DND-41 (cell line): ENCODE measurements at regions not wholly inside any gene's neighbourhood (a gene's known extent, or its start where the extent isn't known, plus 50 kb on each side); places are given as distances from the start of the nearest gene placed in this dataset.

Source experiments
- ATAC-seq: fragments of 200-7000 bp; cut with Tn5 transposase; 3 replicates; pipeline ENCODE4 v1.9.1; 2021; ENCODE audit warnings: low read depth; ENCODE audit not compliant: insufficient read depth
- DNase-seq: peaks from one replicate; pipeline ENCODE4 v3.0.0-alpha.2; 2020
- H2AFZ ChIP-seq: 2 replicates; pipeline ENCODE4 v1.6.0; 2012; ENCODE audit warnings: low read depth, low read length
- H3K27ac ChIP-seq: 2 replicates; pipeline ENCODE4 v1.5.1; 2012; ENCODE audit warnings: low read length, inconsistent platforms
- H3K27me3 ChIP-seq: fragments of 200-600 bp; sonication (generic); 2 replicates; pipeline ENCODE4 v1.6.0; 2012; ENCODE audit warnings: low read length, mild to moderate bottlenecking, inconsistent platforms; ENCODE audit not compliant: insufficient read depth, poor library complexity
- H3K36me3 ChIP-seq: 2 replicates; pipeline ENCODE4 v1.5.1; 2012; ENCODE audit warnings: low read length, inconsistent platforms; ENCODE audit not compliant: insufficient read depth
- H3K4me1 ChIP-seq: 2 replicates; pipeline ENCODE4 v1.5.1; 2012; ENCODE audit warnings: mild to moderate bottlenecking, low read length; ENCODE audit not compliant: insufficient read depth
- H3K4me2 ChIP-seq: 2 replicates; pipeline ENCODE4 v1.6.0; 2012; ENCODE audit warnings: mild to moderate bottlenecking, moderate library complexity, low read length, inconsistent platforms; ENCODE audit not compliant: insufficient read depth
- H3K4me3 ChIP-seq, 2 experiments: fragments of 200-600 bp in 1 of 2; shearing (Covaris generic) in 1 of 2; 2 replicates each; pipeline ENCODE4 v1.5.1; 2012 to 2016; ENCODE audit warnings: inconsistent platforms in 2 of 2, low read length in 2 of 2, mild to moderate bottlenecking in 2 of 2, low read depth in 1 of 2, moderate library complexity in 1 of 2
- H3K79me2 ChIP-seq: 2 replicates; pipeline ENCODE4 v1.6.0; 2012; ENCODE audit warnings: low read length, inconsistent platforms; ENCODE audit not compliant: insufficient read depth
- H3K9ac ChIP-seq: 2 replicates; pipeline ENCODE4 v1.6.0; 2012; ENCODE audit warnings: low read depth, mild to moderate bottlenecking, inconsistent platforms, low read length, moderate library complexity
- H3K9me3 ChIP-seq: 2 replicates; pipeline ENCODE4 v1.5.1; 2012; ENCODE audit warnings: low read length, moderate library complexity, mild to moderate bottlenecking, inconsistent platforms; ENCODE audit not compliant: insufficient read depth, severe bottlenecking
- H4K20me1 ChIP-seq: 2 replicates; pipeline ENCODE4 v1.6.0; 2012; ENCODE audit warnings: low read length; ENCODE audit not compliant: insufficient read depth
- CTCF ChIP-seq: IDR thresholded peaks from 2 replicates; pipeline ENCODE4 v1.5.1; 2012; ENCODE audit warnings: borderline replicate concordance, low read length, moderate library complexity, mild to moderate bottlenecking; ENCODE audit not compliant: poor library complexity, severe bottlenecking; ENCODE audit errors: extremely low read depth
- EZH2 ChIP-seq: IDR thresholded peaks from 3 replicates; pipeline ENCODE4 v1.6.1; 2012; ENCODE audit warnings: borderline replicate concordance, low read depth, mild to moderate bottlenecking, moderate library complexity, low read length, inconsistent platforms; ENCODE audit not compliant: severe bottlenecking

DNA sequence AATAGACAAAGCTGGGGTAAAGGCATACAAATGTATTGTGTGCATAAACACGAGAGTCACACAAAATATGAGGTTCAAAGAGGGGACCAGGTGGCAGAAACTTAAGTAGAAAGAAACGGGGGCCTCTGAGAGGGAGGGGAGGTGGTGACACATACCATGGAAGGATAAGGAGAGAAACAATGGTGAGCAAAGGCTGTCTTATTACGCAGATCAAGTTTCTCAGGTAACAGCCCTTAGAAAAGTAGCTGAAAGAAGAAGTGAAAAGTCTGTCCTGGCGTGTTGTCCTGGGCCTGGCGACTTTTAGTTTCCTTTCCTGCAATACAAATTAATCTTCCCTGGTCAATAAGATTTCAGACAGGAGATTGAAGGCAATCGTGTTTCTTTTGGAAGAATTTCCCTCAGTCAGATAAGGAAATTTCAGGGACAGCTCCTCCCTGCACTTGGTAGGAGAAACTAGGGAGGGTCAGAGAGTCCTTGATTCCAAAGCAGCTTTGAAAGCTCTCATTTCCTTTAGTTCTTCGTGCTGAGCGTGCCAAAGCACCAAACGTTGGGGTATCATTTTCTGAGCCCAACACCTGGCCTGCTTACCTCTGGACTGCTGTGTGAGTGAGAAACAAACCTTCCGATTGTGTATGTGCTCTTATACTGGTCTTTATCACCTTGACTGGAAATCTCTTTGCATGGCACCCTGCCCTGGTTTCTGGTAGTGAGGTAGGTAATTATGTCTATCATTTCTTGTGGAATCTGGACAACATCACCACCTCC is 676.7 kb upstream of the LCORL start:
- Histone ChIP-seq H4K20me1 (no peaks in the 10 kb centered on the region), H3K36me3 (no peaks in the 10 kb centered on the region), H3K27me3 (no peaks in the 10 kb centered on the region), H3K9me3 (no peaks in the 10 kb centered on the region), H3K9ac (no peak overlapping the region), H3K27ac (no peak overlapping the region), H3K4me3 (no peak overlapping the region), H3K4me2 (no peak overlapping the region), H3K79me2 (no peaks in the 10 kb centered on the region), H2AFZ (no peak overlapping the region), H3K4me1 (no peaks in the 10 kb centered on the region)
- no peak for TF ChIP-seq CTCF
- TF ChIP-seq EZH2: no peak
- ATAC-seq: no peak
- no peak for DNase-seq

GRCh38 chr4:18695733-18696527 is 674.4 kb upstream of the LCORL start:
- H3K4me2 ChIP-seq: no peak overlapping the region
- DNase-seq (no peak), ATAC-seq (no peak)
- no peak overlapping the region for H2AFZ ChIP-seq
- peaks cover 4% of the 10 kb centered on the region for H3K27me3 ChIP-seq
- no peaks in the 10 kb centered on the region for H3K4me1 ChIP-seq
- H3K79me2 ChIP-seq: no peaks in the 10 kb centered on the region
- no peak overlapping the region for H3K4me3 ChIP-seq
- no peaks in the 10 kb centered on the region for H3K9me3 ChIP-seq
- no peaks in the 10 kb centered on the region for H4K20me1 ChIP-seq
- no peak for TF ChIP-seq EZH2
- TF ChIP-seq CTCF: no peak
- no peaks in the 10 kb centered on the region for H3K36me3 ChIP-seq
- no peak overlapping the region for H3K9ac ChIP-seq
- no peak overlapping the region for H3K27ac ChIP-seq

DNA sequence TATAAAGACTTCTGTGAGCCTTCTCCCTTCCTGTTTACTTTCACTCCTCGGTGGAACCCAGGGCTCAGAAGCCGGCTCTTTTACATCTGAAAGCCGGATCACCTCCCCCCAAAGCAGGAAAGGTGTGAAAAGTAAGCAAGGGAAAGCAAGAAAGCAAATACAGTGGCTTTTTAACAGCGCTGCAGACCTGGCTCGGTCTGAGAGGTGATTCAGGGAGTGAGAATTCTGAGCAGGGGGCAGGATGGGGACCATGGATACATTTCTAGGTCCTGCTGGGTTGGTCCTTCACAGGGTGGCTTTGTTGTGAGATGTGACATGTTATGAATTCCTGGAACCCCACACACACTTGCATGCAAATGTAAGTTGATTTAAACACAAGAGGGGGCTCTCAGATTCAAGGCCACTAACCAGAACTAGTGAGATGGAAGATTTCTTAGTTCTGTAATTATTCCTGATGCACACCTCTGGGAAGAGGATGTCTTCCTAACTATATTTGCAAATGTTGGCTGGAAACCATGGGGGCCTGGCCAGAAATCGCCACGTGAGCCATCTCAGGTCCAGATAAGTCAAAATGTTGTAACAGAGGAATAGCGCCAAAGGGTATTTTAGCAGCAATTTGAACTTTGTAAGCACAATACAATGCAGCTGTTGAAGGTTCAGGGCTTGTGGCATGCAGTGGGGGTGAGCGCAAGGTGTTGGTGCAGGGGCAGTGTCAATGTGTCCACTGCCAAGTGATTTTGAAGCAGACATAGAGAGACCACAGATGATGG is 670.1 kb upstream of the LCORL start:
- Histone ChIP-seq H3K79me2 (no peaks in the 10 kb centered on the region), H3K4me3 (no peak overlapping the region), H3K4me1 (no peaks in the 10 kb centered on the region), H4K20me1 (no peaks in the 10 kb centered on the region), H3K27me3 (peaks cover 10% of the 10 kb centered on the region), H2AFZ (no peak overlapping the region), H3K36me3 (no peaks in the 10 kb centered on the region), H3K9ac (no peak overlapping the region), H3K9me3 (no peaks in the 10 kb centered on the region), H3K27ac (no peak overlapping the region), H3K4me2 (no peak overlapping the region)
- DNase-seq (no peak), ATAC-seq (no peak)
- TF ChIP-seq EZH2: no peak
- no peak for TF ChIP-seq CTCF
